ENCODE measurements at regions not wholly inside any gene's neighbourhood (a gene's known extent, or its start where the extent isn't known, plus 50 kb on each side); places are given as distances from the start of the nearest gene placed in this dataset.

GRCh38 chr11:119907122-119907851, 178.3 kb upstream of the NECTIN1 start:
- H3K27ac ChIP-seq (ENCODE audit: low read depth in 1 of 2, low read length in 2 of 2), result peak overlapping the region; percentile 83 to 90
- 31% methylated on average over 10 of the region's 10 CpGs for WGBS
- TF ChIP-seq, protein P1, sequence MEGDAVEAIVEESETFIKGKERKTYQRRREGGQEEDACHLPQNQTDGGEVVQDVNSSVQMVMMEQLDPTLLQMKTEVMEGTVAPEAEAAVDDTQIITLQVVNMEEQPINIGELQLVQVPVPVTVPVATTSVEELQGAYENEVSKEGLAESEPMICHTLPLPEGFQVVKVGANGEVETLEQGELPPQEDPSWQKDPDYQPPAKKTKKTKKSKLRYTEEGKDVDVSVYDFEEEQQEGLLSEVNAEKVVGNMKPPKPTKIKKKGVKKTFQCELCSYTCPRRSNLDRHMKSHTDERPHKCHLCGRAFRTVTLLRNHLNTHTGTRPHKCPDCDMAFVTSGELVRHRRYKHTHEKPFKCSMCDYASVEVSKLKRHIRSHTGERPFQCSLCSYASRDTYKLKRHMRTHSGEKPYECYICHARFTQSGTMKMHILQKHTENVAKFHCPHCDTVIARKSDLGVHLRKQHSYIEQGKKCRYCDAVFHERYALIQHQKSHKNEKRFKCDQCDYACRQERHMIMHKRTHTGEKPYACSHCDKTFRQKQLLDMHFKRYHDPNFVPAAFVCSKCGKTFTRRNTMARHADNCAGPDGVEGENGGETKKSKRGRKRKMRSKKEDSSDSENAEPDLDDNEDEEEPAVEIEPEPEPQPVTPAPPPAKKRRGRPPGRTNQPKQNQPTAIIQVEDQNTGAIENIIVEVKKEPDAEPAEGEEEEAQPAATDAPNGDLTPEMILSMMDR (IDR thresholded peaks at IDR 0.05; ENCODE audit: low read depth, low read length, missing input control), result peak; percentile 3
- TF ChIP-seq, protein P2, sequence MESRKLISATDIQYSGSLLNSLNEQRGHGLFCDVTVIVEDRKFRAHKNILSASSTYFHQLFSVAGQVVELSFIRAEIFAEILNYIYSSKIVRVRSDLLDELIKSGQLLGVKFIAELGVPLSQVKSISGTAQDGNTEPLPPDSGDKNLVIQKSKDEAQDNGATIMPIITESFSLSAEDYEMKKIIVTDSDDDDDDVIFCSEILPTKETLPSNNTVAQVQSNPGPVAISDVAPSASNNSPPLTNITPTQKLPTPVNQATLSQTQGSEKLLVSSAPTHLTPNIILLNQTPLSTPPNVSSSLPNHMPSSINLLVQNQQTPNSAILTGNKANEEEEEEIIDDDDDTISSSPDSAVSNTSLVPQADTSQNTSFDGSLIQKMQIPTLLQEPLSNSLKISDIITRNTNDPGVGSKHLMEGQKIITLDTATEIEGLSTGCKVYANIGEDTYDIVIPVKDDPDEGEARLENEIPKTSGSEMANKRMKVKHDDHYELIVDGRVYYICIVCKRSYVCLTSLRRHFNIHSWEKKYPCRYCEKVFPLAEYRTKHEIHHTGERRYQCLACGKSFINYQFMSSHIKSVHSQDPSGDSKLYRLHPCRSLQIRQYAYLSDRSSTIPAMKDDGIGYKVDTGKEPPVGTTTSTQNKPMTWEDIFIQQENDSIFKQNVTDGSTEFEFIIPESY (IDR thresholded peaks at IDR 0.05), result peak; percentile 79
- peak; percentile 78 for TF ChIP-seq REST (IDR thresholded peaks at IDR 0.05)
- TF ChIP-seq NR2F2 (IDR thresholded peaks at IDR 0.05), result peak; percentile 80
- peak; percentile 78 for TF ChIP-seq YY1 (IDR thresholded peaks at IDR 0.05)
- no peak for TF ChIP-seq TAF1 (conservative IDR thresholded peaks at IDR 0.05)
- TF ChIP-seq, protein P3, sequence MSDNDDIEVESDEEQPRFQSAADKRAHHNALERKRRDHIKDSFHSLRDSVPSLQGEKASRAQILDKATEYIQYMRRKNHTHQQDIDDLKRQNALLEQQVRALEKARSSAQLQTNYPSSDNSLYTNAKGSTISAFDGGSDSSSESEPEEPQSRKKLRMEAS (IDR thresholded peaks at IDR 0.05), result peak; percentile 93
- TF ChIP-seq EGR1 (IDR thresholded peaks at IDR 0.05; ENCODE audit: low read depth in 2 of 2), result peak in 1 of 2 donors; percentile 90
- TF ChIP-seq, protein P4, sequence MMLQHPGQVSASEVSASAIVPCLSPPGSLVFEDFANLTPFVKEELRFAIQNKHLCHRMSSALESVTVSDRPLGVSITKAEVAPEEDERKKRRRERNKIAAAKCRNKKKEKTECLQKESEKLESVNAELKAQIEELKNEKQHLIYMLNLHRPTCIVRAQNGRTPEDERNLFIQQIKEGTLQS (IDR thresholded peaks at IDR 0.05), result peak; percentile 42
- no peak for TF ChIP-seq FOXA1 (IDR thresholded peaks at IDR 0.05)
- peak; percentile 95 to 96 for TF ChIP-seq HNF4A (conservative IDR thresholded peaks at IDR 0.05)
- TF ChIP-seq SP1 (IDR thresholded peaks at IDR 0.05), result peak; percentile 100
- peak; percentile 62 for TF ChIP-seq FOXA2 (IDR thresholded peaks at IDR 0.05)
- peak; percentile 38 to 54 for TF ChIP-seq RAD21 (IDR thresholded peaks at IDR 0.05)
- TF ChIP-seq JUND (IDR thresholded peaks at IDR 0.05), result peak; percentile 73 to 82
- peak; percentile 97 to 98 for TF ChIP-seq RXRA (IDR thresholded peaks at IDR 0.05)
- peak in 1 of 2 donors; percentile 62 for TF ChIP-seq GABPA (IDR thresholded peaks at IDR 0.05 in 1 of 2, conservative IDR thresholded peaks at IDR 0.05 in 1 of 2)
- peak; percentile 91 for TF ChIP-seq HNF4G (IDR thresholded peaks at IDR 0.05)
- H3K4me3 ChIP-seq (ENCODE audit: low read depth in 1 of 3, low read length in 3 of 3), result no peak overlapping the region
- no peaks in the 10 kb centered on the region for H3K27me3 ChIP-seq (ENCODE audit: control insufficient read depth in 4 of 4, insufficient read depth in 4 of 4, low read length in 3 of 4)
- H3K36me3 ChIP-seq (ENCODE audit: control insufficient read depth in 4 of 4, insufficient read depth in 3 of 4, low read depth in 1 of 4, low read length in 3 of 4), result no peaks in the 10 kb centered on the region
- no peaks in the 10 kb centered on the region for H3K9me3 ChIP-seq (ENCODE audit: control insufficient read depth in 4 of 4, low read length in 3 of 4)
- no peak overlapping the region for H3K9ac ChIP-seq (ENCODE audit: low read depth in 1 of 2, low read length in 2 of 2)
- H3K4me1 ChIP-seq (ENCODE audit: control insufficient read depth in 4 of 4, insufficient read depth in 4 of 4, low read length in 3 of 4), result peaks cover 20 to 49% (median 42%) of the 10 kb centered on the region in 4 donors
- DNase-seq (ENCODE audit: low spot score), result no peak

Data from liver (tissue), 8 donors.